ENCODE measurements at regions not wholly inside any gene's neighbourhood (a gene's known extent, or its start where the extent isn't known, plus 50 kb on each side); places are given as distances from the start of the nearest gene placed in this dataset.

DNA sequence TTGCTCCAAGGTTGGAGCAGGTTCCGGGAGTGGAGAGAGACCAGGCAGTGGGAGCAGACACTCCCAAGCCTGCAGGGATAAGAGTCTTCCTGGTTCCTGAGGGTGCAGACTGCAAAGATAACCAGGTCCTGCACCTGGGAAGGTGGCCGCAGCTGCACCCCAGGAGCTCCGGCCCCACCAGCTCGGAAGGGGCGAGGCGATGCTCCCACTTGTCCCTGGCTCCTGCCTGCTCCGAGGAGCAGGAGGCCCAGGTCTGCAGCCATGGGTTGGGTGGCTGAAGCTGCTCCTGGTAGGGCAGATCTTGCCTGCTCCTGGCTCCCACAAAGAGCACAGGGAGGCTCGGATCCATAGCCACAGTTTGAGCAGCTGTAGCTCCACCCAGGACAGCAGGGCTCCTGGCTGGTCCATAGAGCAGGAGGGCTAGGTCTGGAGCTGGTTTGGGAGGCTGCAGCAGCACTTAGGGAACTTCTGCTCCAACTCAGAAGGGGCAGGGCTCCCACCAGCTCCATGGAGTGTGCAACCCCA is 251.6 kb upstream of the GPC6 start:
- TF ChIP-seq CTCF (IDR thresholded peaks at IDR 0.05; ENCODE audit: low read depth, low read length): no peak
- no peak for TF ChIP-seq EZH2phosphoT487 (IDR thresholded peaks at IDR 0.05; ENCODE audit: low read depth)
